HCT116 (cell line): ENCODE measurements at regions not wholly inside any gene's neighbourhood (a gene's known extent, or its start where the extent isn't known, plus 50 kb on each side); places are given as distances from the start of the nearest gene placed in this dataset.

ENCODE experiments used
- CTCF ChIP-seq, 3 experiments: fragments of 200-600 bp in 1 of 3; sonication (generic) in 1 of 3; IDR thresholded peaks in 2 of 3; conservative IDR thresholded peaks in 1 of 3; 2 replicates each; pipeline ENCODE4 v1.5.1; 2012 to 2017; ENCODE audit warnings: low read depth in 2 of 3, low read length in 2 of 3, antibody characterized with exemption in 1 of 3, borderline replicate concordance in 1 of 3, control low read depth in 1 of 3, mild to moderate bottlenecking in 1 of 3, mixed read lengths in 1 of 3, mixed run types in 1 of 3, moderate library complexity in 1 of 3; ENCODE audit not compliant: insufficient read depth in 1 of 3
- EGR1 ChIP-seq: IDR thresholded peaks from 2 replicates; pipeline ENCODE4 v1.6.1; 2012; ENCODE audit warnings: low read depth
- ELF1 ChIP-seq: IDR thresholded peaks from 2 replicates; pipeline ENCODE4 v1.6.1; 2012; ENCODE audit warnings: low read depth, borderline replicate concordance
- EZH2 ChIP-seq: fragments of 200-600 bp; sonication (generic); IDR thresholded peaks from 2 replicates; pipeline ENCODE4 v1.6.1; 2017; ENCODE audit warnings: antibody characterized with exemption, mixed run types
- REST ChIP-seq: IDR thresholded peaks from 2 replicates; pipeline ENCODE4 v1.6.1; 2012; ENCODE audit warnings: low read depth
- TCF7L2 ChIP-seq: IDR thresholded peaks from 2 replicates; pipeline ENCODE4 v1.7.0; 2011; ENCODE audit warnings: borderline replicate concordance, inconsistent platforms; ENCODE audit not compliant: insufficient read depth, insufficient read length; ENCODE audit errors: extremely low read depth

GRCh38 chr5:118033686-118034338 is 954.5 kb downstream of the DTWD2 start:
- TF ChIP-seq CTCF (IDR thresholded peaks at IDR 0.05 in 2 of 3, conservative IDR thresholded peaks at IDR 0.05 in 1 of 3; ENCODE audit: borderline replicate concordance in 1 of 3, insufficient read depth in 1 of 3, low read depth in 2 of 3, low read length in 2 of 3) (no peak), EZH2 (no peak), ELF1 (no peak), EGR1 (no peak), TCF7L2 (no peak), REST (no peak)
